NCI-H2196 (cell line): ENCODE measurements at regions not wholly inside any gene's neighbourhood (a gene's known extent, or its start where the extent isn't known, plus 50 kb on each side); places are given as distances from the start of the nearest gene placed in this dataset.
"Not testable (repeated sequence)": the region's sequence is repeated elsewhere in the genome, so short reads cannot be mapped to it uniquely, and the experiment has no call there.

Experiments
- DNase-seq: peaks from one replicate; lab custom pipeline; 2025; ENCODE audit not compliant: unreplicated experiment; lab: John Stamatoyannopoulos, UW

GRCh38 chr7:125065546-125065945 is 135.9 kb upstream of the POT1 start:
- no peak for DNase-seq

- no peak for DNase-seq
Observed at GRCh38 chr7:125065001-125065400, 135.4 kb upstream of the POT1 start.

- peak; percentile 4 for DNase-seq
Observed at GRCh38 chr7:125061776-125062397, 132.3 kb upstream of the POT1 start.

- not testable (repeated sequence) for DNase-seq
Observed at GRCh38 chr7:125061083-125061745, 131.6 kb upstream of the POT1 start.

GRCh38 chr7:125059861-125060456 is 130.3 kb upstream of the POT1 start:
- DNase-seq: peak; percentile 29

- no peak for DNase-seq
Observed at GRCh38 chr7:125057963-125058362, 128.3 kb upstream of the POT1 start.

- DNase-seq: no peak
Observed at GRCh38 chr7:125055376-125055775, 125.8 kb upstream of the POT1 start.

- no peak for DNase-seq
Observed at GRCh38 chr7:125046767-125047166, 117.1 kb upstream of the POT1 start.

GRCh38 chr7:125033506-125033905 is 103.9 kb upstream of the POT1 start:
- DNase-seq: no peak

- DNase-seq: no peak
Observed at GRCh38 chr7:125032943-125033342, 103.3 kb upstream of the POT1 start.

- no peak for DNase-seq
Observed at GRCh38 chr7:125030756-125031387, 101.2 kb upstream of the POT1 start.

- no peak for DNase-seq
Observed at GRCh38 chr7:125025620-125026019, 96.0 kb upstream of the POT1 start.

GRCh38 chr7:125020801-125021200 is 91.2 kb upstream of the POT1 start:
- no peak for DNase-seq

- no peak for DNase-seq
Observed at GRCh38 chr7:125010540-125010939, 80.9 kb upstream of the POT1 start.

GRCh38 chr7:124996778-124997177 is 67.2 kb upstream of the POT1 start:
- DNase-seq: no peak

- no peak for DNase-seq
Observed at GRCh38 chr7:124992851-124993562, 63.4 kb upstream of the POT1 start.

- DNase-seq: no peak
Observed at GRCh38 chr7:124989911-124990310, 60.3 kb upstream of the POT1 start.
